Stimulated activated CD4-positive, alpha-beta T cell treated with anti-CD3 and anti-CD28 coated beads, Interleukin-15, amount 100 ng/mL, for 1 hour (primary cell): ENCODE measurements at regions not wholly inside any gene's neighbourhood (a gene's known extent, or its start where the extent isn't known, plus 50 kb on each side); places are given as distances from the start of the nearest gene placed in this dataset.

Experiments used
- DNase-seq, 2 donors: peaks; one replicate each; pipeline ENCODE4 v3.0.0-alpha.2; 2020; ENCODE audit warnings: low read depth in 1 of 2, low spot score in 1 of 2

DNA sequence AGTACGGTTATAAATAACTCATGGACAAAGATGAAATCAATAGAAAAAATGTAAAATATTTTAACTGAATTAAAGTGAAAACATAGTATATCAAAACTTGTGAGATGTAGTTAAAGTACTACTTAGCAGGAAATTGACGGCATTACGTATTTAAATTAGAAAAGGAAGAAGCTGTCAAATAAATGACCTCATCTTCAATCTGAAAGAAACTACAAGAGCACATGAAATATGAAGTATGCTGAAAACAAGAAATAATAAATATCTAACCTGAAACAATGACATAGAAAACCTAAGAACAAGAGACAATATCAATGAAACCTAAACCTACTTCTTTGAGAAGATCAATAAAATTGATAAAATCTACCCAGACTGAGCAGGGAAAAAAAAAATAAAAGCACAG lies 122.2 kb upstream of the PDE4B start:
- DNase-seq = no peak

DNA sequence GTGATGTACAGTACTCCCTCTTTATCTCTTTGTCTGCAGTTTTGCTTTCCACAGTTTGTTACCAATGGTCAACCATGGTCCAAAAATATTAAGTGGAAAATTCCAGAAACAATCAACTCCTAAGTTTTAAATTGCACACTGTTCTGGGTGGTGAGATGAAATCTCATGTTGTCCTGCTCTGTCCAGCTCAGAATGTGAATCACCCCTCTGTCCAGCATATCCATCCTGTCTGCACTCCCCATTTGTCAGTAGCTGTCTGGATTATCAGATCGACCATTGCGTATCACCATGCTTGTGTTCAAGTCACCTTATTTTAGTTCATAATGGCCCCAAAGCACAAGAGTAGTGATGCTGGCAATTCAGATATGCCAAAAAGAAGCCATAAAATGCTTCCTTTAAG lies 118.2 kb upstream of the PDE4B start:
- no peak for DNase-seq

DNA sequence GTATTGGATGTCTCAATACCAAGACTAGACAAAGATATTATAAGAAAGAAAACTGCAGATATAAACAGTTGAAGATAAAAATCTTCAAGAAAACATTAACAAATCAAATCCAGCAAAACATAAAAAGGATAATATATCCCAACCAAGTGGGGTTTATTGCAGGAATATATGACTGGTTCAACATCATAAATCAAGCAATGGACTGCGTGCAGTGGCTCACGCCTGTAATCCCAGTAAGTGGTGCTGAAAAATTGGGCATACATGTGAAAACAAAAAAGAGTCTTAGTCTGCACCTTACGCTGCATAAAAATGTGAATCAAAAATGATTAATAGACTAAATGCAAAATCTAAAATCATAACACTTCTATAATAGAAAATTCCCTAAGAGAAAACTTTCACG lies 112.9 kb upstream of the PDE4B start:
- DNase-seq = no peak

DNA sequence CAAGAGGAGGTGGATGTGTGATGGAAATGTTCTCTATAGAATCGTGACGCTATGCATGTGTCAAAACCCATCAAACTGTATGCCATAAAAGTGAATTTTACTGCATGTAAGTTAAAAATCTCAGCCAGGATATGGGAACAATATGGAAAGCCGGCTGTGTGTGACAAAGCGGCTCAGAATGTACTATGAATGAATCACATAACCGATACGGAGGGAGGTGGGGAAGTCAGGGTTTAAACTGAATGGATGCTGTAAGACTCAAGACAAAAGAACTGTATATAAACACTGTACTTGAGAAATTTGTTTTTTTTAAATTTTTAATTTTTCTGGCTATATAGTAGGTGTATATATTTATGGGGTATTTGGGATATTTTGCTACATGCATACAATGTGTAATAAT lies 111.6 kb upstream of the PDE4B start:
- no peak for DNase-seq

DNA sequence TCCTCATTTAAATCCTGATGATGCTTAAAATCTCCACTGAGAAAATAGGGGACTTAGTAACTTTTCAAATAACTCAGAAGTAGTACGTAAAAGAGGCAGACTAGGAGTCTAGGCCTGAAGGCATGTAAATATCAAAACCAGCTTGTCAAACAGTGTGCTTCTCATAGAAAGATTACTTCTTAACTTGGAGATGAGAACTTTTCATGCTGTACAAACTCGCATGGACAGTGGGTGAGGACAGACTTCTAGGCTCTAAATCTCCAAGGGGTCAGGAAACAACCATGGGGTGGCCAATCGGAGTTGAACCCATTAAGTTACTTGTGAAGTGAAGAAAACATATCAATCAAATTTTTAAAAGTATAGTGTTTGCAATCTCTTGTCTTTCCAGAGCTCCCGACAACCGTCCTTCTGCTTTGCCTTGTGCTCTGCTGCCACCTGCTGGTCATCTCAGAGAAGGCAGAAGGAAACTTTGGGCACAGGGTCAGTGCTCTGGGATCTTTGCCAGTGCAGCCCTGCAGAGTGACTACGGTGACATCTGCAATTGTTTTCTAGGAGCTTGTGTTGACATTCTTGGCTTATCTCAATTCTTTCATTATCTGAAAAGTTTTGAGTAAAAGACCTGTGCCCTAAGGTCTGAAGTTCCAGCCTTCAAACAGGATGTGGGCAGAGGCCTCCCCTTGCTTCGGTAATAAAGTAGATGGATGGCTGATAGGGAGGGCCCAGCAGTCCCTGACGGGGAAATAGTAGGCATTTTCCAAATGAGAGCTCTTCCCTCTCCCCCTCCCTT lies 105.1 kb upstream of the PDE4B start:
- peak; percentile 45 to 64 for DNase-seq

DNA sequence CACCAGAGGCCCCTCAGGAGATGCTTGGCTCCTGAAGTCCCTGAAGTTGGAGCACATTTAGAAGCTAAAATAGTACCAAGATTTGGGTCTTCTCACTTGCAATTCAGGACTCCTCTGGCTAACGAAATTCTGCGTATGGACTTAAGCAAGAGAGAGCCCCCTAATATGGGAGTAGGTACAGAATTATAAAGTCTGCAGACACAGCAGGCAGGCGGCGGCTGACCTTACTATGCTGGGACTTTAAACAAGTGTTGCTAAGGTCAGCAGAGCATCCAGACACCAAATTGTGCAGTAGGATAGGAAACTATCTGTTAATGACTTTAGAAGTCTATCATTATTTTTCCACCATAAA lies 104.5 kb upstream of the PDE4B start:
- no peak for DNase-seq

DNA sequence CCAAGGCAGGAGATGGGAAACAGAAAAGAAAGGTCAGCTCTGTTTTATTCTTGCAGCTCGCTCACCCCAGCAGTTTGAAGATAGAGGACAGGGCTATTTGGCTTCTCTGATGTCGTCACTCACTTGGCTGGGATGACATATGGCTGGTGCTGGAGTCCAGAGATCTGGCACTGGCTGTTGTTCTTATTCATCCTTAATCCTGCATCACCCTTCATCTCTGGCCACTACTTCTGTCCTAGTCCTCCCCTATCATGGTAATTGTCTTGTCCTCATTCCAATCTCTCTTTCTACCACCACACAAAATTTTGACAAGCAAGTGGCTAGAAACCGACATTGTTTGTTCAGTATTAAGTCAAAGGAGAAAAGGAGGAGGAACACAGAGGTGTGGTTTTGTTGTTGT lies 103.8 kb upstream of the PDE4B start:
- no peak for DNase-seq

DNA sequence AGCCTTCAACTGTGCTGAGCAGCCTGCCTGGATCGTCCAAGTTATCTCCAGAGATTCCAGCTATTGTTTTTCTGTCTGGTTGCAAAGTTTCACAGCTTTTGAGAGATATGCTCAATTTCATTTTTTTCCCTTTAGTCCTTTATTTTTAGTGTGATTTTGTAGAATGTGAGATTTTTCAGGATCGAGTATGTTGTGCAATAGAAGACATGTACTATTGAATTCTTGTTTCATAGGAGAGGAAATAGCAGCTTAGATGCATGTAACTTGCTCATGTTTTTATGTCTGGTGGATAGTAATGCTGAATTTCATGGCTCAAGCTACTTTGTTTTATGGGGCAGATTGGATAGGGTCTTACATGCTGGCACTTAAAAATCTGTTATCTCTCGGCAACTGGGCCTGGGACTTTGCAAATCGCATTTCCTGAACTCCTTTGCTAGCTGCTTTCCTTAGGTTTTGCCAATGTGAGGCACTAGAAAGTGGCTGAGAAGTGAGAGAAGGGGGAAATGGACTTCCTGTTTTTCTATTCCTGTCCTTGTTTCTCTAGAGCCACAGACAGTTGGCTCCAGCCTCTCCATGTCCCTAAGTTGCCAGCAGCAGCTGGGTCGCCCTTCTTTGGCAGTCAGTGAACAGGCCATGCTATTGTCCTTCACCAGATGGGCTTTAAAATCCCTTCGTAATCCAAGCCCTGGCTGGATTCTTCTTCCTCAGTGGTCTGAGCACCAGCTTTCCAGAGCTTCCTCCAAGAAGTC lies 101.4 kb upstream of the PDE4B start:
- no peak for DNase-seq

DNA sequence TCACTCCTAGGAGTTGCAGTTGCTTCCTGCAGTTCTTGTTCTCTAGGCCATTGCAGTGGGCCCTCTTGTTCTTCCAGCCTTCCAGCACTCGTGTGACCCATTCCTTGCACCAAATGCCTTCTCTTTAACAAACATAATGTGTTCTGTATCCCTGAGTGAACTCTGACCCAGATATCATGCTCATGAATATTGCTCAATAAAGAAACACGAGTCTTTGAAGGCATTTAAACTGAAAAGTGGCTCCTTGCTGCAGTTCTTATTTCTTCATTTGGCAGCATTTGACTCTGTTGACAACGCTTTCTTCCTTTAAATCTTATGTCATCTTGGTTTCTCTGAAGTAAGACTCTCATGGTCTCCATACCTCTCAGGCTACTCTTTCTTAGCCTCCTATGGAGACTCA lies 100.7 kb upstream of the PDE4B start:
- DNase-seq = no peak

DNA sequence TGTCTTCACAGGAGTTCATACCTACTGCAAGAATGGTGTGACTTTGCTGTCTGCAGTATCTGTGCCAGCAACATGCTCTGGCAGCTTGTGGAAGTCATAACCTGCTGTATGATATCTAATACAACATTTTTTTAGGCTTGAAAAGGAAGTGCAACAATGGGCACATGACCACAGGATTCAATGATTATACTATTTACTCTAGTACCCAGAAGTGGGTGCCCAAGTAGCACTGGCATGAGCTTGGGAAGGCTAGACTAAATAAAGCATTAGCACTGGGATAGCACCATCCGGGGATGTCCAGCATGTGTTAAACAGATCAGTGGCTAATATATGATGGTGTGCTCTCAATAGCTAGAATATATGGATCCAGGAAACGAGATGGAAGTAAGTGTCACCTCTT lies 98.6 kb upstream of the PDE4B start:
- DNase-seq = no peak

DNA sequence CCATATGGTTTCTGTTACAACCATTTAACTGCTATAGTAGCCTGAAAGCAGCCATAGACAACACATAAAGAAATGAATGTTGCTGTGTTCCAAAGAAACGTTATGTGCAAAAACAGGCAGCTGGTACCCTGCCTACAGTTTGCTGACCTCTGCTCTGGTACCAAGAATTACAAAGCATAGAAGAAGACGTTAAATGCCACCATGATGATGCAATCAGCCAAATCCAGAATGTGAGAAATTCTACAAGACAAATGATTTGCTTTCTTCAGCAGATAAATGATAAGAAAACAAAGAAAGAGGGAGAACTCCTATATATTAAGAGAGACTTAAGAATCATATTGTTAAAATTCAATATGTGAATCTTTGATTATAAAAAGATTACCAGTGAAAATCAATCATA lies 97.8 kb upstream of the PDE4B start:
- DNase-seq = no peak

DNA sequence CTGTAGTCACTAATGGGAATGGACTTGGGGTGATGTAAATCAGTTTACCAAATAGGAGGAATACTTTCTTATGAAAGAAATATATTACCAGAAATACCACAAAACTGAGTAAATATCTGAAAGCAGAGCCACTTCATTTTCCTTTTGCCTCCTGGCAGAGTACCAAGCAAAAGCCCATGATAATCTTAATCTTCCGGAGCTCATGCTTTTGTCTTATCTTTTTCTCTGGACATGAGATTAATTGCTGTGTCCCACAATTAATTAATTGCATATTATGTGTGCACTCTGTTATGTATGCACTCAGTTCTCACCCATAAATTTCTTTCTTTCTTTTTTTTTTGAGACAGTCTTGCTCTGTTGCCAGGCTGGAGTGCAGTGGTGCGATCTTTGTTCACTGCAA lies 94.1 kb upstream of the PDE4B start:
- DNase-seq = no peak

DNA sequence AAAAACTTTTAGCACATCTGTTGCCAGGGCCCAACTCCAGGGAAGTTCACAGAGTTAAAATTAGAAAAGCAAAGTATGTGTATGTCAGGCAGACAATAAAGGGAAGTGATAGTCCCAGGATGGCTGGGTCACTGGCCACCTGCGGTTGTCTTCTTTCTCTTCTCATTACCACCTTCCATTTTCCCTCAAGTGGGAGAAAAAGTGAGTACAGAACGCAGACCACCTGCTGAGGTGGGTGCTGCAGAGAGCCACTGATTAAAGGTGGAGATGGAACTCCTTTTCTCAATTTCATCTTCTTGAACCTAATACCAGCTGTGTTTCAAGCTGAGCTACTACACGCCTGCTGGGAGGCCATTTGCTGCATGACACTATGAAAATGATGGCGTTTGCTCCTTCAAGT lies 88.8 kb upstream of the PDE4B start:
- no peak for DNase-seq

DNA sequence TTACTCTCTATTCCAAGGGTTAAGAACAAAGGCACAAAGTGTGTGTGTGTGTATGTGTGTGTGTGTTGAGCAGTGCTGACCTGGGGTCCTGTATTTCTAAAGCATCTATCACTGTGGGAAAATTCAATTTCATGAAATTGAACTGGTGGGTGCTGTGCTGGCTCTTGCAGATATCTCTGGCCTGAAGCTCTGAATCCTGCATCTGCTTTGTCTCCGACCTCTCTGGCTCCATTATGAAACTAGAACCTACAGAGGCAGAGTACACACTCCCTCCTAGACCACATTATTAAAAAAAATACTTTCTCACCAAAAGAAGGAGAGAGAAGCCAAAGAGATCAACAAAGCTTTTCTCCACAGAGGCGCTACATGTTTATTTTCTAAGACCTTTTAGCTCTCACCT lies 88.4 kb upstream of the PDE4B start:
- DNase-seq = no peak

DNA sequence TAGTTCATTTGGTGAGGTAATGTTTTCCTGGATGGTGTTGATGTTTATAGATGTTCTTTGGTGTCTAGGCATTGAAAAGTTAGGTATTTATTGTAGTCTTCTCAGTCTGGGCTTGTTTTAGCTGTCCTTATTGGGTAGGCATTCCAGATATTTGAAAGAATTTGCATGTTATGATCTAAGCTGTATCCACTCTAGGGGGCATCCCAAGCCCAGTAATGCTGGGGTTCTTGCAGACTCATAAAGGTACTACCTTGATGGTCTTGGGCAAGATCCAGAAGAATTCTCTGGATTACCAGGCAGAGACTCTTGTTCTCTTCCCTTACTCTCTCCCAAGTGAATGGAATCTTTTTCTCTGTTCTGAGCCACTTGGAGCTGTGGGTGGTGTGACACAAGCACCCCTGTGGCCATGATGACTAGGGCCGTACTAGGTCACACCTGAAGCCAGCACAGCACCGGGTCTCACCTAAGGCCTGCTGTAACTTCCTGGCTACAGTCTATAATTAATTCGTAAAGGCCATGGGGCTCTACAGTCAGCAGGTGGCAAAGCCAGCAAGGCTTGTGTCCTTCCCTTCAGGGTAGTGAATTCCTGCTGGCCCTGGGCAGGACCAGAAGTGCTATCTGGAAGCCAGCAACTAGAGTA lies 74.8 kb upstream of the PDE4B start:
- no peak for DNase-seq

DNA sequence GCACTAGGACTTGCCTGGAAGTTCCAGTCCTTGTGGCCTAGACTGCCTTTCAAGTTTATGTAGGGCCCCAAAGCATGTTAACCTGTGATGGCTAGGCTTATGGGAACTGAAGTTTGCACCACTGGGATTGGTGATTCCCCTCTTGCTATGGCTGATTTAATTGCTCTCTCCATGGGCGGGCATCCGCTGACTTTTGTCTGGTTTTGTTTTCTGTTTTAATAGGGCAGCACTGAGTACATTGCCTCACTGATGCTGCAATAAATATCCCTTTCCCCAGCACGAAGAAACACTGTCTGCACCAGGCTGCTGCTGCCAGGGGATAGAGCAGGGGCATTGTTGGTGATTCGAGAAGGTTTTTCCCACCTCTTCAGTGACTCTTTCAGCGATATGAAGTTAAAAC lies 73.3 kb upstream of the PDE4B start:
- no peak for DNase-seq

DNA sequence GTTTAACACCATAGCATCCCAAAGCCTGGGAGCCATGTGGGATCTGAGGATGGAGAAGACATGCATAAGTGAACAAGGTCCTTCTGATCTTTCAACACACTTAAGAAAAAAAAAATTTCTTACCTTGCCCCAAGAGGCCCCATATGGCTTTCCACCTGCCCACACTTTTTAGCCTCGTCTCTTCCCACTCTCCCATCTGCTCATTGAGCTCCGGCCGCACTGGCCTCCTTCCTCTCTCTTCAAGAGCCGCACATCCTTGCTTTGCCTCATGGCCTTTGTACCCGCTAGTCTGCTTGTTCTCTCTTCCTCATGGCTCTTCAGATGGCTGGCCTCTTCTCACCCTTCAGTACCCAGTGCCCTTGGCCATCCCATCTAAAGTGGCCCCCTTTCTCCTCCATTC lies 70.2 kb upstream of the PDE4B start:
- DNase-seq = no peak

DNA sequence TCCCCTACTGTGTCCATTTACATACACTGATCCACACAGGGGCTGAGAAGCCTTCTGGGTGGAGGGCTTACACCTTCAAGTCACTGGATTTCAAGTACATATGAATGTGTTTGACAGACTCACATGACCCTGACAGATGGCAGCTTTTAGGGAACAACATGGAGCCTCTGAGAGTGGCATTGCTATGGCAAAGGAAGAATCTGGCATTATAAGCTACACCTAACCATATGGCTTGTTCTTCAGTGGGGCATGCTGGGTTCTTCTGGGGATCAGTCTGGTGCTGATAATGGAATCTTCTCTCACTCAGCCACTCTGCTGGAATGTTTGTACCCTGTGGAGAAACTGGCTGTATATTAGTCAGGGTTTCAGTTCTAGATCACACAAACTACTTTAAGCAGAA lies 68.5 kb upstream of the PDE4B start:
- no peak for DNase-seq

DNA sequence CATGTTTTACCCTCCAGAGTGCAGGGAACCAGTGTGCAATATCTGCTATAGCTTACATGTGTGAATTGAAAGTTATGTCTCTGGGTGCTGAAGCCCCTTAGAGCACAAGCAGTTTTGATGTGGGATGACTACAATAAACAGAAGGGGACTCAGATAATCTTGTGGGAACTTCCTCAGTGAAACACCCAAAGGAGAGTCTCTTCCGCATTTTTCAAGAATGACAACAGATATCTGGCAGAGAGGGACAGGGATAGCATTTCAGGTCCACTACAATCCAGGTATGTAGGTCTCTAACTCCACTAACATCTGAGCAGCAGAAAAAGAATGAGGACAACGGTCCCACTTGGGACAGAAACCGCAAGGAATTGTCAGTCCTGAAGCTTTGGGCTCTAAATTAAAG lies 67.6 kb upstream of the PDE4B start:
- DNase-seq = no peak

DNA sequence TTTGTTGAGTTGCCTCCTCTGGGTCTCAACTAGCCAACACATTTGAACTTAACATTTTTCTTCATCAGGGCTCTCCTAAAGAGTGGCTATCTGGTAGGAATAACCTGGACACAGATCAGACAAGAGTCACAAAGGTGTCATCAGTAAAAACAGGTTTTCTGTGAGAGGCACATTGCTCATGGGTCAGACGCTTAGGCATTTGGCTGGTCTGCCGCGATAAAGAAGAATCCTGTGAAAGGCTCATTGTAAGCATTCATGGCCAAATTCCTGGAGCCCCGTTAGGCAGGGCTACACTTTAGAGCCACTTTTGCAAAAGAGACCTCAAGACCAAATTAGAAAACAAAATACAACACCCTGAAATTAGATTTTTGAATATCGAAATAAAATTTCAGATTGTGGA lies 64.2 kb upstream of the PDE4B start:
- no peak for DNase-seq

DNA sequence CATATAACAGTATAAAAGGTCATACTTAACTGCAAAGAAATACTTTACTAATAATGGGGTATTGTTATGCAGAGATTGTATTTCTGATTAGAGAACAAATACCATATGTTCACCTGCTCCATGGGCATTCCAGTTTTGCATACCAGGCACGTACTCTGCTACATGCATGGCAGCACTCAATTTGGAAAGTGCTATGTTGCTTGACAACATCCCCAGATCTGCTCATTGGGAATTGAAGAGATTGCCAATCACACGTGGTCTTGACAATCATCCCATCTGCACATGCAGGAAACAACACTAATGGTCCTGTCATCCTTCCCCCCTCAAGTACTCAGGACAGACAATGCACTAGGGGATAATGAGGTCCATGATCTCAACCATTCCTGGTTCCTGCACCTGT lies 63.4 kb upstream of the PDE4B start:
- no peak for DNase-seq

DNA sequence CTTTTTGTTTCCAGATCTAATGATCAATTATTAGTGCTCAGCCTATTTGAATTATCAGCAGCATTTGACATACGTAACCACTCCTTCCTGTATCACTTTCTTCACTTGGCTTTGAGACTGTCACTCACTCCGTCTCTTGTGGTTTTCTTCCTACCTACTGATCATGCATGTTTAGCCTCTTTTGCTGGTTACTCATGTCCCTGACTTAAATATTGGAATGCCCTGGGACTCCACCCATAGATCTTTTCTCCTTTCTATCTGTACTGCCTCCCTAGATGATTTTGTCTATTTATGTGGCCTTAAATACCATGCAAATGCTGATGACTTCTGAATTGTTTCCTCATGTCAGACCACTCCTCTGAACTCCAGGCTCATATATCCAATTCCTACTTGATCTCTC lies 57.7 kb upstream of the PDE4B start:
- no peak for DNase-seq

DNA sequence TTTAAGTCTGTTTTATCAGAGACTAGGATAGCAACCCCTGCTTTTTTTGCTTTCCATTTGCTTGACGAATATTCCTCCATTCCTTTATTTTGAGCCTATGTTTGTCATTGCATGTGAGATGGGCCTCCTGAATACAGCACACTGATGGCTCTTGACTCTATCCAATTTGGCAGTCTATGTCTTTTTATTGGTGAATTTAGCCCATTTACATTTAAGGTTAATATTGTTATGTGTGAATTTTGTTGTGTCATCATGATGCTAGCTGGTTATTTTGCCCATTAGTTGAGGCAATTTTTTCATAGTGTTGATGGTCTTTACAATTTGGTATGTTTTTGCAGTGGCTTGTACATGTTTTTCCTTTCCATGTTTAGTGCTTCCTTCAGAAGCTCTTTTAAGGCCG lies 50.7 kb upstream of the PDE4B start:
- DNase-seq = no peak
